AG20443 (cell line): ENCODE measurements at regions not wholly inside any gene's neighbourhood (a gene's known extent, or its start where the extent isn't known, plus 50 kb on each side); places are given as distances from the start of the nearest gene placed in this dataset.

Experiments
- DNase-seq: peaks from one replicate; pipeline ENCODE4 v3.0.0; 2012; ENCODE audit warnings: low spot score, mixed read lengths

DNA sequence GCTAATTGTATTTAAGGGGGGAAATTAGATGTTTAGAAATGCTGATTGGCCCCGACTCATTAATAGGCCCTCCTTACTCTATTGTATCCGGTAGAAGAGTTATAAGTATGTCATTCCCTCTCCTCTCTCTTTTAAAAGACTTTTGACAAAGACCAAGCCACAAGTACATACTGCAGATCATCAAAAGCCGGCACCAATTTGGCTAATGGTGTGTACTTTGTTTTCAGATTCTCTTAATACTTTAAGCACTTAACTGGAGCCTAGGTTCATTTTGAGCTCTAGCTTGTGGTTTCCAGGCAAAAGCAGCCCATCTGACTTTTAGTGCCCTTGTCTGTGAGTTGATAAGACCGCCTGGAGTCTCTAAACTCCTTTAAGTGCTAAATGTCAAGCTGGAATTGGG, 210.0 kb upstream of the LYZL1 start:
- no peak for DNase-seq

DNA sequence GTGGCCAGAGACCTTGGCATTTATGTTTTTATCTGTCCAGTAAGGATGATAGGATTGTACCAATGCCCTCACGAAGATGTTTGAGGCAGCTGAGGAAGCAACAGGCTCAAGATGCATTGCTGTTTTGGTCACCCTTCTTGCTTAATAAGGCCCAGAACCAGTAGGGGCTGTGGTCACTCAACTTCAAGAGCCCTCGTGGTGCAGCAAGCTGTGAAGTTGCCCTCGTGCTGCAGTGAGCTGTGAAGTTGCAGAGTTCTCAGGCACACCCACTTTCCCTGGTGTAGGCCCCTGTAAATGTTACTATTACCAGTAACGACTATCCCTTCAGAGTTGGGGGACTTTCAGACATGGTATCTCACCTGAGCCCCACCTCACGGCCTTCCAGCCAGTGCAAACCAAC, 207.6 kb upstream of the LYZL1 start:
- no peak for DNase-seq

DNA sequence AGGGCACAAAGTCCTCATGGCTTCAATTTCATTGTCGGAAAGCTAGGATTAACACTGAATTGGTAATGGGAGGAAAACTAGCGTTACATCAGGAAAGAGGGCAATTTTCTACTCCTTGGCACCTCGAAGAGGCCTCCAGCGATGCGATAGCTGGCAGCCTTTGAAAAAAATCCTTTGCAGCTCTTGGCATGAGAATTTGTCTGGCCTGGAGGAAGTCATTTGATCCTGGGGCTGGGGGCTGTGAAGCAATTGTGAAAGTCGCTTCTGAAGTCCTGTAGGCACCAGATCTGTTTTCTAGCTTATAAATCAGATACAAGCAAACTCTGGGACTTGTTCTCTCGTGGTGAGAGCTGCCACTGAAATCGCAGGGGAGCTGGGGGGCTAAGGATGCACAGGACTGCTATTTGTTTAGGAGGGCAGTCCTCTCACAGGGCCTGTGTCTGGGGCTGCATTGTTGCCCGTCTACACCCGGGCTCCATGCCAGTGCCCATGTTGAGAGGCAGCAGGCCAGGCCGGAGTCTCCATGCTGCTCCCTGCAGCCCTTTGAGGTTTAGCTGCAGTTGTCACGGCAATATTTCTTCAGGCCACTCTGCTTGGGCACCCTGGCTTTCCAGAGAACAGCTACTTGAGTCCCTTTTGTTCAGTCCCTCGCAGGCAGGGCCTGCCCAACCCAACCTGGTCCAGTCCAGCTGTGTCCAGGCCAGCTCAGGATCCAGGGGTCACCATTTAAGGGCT, 206.8 kb upstream of the LYZL1 start:
- DNase-seq: no peak

DNA sequence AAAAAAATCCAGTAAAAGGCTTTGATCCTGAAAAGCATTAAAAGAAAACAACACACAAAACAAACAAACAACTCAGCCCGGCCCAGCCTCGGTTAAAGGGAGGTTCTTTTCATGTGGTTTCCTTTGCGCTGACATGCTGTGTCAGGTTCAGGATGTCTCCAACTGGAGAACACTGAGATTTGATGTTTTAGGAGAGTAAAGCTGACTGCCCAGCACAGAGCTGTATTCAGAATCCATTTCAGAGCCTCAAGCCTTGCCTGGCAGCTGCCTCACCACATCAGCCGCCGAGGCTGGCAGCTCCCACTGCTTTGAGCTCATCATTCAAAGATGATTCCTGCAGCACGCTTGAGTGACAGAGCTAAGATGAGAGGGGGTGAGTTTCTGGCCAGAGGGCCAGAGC, 205.8 kb upstream of the LYZL1 start:
- no peak for DNase-seq

DNA sequence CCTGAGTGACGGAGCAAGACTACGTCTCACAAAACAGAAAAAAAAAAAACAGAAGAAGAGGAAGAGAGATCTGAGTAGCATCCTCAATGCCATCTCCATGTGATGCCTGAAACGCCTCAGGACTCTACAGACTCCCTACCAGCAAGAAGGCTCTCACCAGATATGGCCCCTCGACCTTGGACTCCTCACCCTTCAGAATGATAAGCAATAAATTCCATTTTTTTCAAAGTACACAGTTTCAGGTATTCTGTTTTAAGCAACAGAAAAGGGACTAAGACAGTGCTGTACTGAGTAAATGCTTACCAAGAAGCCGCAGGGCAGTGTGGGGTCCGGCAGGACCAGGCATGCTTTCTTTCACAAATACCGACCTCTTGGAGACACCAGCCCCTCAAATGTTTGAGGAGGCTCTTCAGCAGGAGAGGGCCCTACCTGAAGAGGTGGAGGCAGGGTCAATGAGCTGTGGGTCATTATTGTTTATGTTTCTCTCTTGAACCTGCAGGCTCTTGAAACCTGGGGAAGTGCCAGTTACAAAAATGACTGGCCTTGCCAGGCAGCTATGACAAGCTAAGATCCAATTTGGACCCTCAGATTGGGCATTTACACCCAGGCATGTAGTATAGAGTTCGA, 204.1 kb upstream of the LYZL1 start:
- DNase-seq: no peak

DNA sequence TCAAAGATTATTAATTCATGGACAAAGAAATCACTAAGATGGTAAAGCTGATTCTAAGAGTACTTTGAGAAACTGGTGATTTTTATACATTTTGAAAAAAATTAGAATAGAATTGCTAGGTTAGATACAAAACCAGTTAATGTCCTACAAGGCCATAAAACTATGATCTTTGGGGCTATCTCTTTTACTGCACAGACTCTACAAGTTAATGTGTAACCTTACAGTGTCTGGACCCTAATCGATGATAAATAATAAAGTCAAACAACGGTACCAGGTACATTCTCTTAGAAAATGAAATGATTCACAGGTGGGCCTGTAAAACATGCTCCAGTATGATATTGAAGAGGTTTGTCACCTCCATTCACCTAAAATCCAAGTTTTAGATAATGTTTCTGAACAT, 199.8 kb upstream of the LYZL1 start:
- no peak for DNase-seq

DNA sequence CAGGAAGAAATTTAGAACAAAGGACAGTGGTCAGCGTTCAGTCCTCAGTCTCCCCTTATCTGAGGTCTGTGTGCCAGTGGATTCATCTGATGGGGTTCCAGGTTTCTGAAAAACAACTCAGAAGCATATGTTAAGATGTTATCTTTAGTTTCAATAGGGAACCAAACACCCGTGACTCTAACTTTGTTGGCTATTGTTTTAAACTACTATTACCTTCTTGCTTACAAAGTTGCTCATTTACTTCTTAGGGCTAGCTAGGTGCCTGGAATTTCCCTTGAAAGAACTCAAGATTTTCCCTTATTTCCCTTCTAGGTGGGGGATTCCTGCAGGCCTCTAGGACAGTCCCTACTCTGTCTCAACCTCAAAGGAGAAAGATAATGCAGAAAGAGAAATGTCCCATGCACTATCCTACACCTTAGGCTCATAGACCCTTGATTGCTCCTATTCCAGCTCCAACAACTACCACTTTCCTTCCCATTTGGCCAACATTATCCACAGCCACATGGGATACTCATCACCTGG, 192.5 kb upstream of the LYZL1 start:
- DNase-seq: no peak

DNA sequence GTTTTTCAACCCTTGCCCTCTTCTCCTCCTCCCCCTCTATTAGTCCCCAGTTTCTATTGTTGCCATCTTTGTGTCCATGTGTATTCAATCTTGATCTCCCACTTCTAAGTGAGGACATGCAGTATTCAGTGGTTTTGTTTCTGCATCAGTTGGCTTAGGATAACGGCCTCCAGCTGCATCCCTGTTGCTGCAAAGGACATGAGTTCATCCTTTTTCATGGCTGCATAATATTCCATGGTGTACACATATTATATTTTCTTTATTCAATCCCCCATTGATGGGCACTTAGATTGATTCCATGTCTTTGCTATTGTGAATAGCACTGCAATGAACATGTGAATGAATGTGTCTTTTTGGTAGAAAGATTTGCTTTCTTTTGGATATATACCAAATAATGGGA, 190.4 kb upstream of the LYZL1 start:
- DNase-seq: no peak

DNA sequence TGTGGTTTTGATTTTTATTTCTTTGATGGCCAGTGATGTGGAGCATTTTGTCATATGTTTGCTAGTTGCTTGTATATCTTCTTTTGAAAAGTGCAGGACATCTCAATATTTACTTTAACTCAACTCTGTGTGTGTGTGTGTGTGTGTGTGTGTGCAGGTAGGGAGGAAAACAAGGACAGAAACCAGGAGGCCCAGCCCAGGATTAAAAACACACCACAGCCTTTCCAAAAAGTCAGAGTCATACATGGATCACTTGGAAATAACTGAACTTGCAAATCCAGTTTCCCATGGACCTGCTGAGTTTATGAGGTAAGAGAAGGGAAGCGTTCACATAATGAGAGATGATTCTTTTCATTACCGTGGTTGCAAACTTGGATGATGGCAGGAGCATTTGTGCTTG, 189.9 kb upstream of the LYZL1 start:
- no peak for DNase-seq

DNA sequence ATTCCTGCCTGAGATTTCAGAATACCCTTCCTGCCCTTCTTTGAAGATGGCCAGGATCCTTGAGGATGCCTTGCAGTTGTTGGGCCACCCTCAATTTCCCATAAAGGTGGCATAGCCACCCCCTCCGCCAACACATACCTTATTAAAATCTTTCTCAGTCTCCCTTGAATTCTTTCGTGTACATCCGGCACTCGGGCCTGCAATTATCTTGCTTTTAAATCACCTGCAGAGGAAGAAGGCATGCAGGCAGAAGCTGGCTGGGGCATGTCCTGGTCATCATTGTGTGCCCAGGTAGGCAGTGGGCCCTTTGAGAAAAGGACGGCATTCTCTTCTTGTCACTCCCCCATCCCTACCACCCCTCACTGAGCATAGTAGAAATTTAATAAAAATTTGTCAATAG, 189.5 kb upstream of the LYZL1 start:
- DNase-seq: no peak

DNA sequence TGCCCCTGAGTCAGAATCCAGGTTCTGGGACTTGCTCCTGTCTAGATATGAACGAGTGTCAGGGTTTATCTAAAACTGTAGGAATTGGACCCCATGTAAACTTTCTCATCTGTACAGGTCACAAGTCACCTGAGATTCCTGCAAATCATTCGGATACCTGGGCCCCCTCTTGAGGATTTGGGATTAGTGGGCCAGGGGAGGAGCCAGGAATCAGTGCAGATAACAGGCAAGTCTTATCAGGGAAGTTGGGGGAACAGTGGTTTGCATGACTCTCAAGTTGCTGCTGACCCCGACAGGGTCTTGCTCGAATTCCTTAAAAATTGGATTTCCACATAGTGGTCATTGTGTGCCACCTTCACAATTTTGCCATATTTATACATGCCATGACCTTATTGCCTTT, 188.4 kb upstream of the LYZL1 start:
- no peak for DNase-seq

DNA sequence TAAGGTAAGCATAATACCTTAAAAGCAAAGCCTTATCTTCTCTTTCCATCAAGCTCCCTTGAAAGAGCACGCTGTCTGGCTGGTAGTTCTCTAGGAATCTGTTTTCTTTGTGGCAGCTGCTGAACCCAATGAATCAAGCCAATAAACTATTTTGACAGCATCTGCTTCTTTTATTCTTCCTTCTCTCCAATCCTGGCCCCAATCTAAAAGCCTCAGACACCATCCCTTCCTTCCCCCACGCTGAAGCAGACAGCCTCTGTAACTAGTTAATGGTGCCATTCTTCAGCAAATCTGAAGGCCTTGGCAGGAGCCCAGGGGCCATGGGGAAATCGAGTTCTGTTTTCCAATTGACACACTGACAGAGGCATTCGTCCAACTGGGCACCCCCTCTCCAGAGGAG, 186.6 kb upstream of the LYZL1 start:
- no peak for DNase-seq

DNA sequence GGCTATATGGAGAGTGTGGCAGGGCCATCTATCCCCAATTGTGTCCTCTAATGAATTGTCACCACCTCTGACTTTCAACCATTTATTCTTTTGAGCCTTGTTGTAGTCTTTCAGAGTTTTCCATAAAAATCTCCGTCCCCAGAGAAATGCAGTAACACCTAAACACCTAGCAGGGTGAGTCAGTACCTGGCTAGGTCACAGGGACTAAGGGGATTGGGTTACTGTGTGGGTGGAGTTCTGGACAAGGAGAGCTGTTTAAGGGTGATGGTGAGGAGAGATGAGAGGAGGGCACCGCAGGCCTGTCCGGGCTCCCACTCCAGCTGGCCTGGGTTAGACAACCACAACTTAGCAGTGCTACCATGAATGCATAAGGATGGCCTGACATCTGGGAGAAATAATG, 186.2 kb upstream of the LYZL1 start:
- DNase-seq: no peak

DNA sequence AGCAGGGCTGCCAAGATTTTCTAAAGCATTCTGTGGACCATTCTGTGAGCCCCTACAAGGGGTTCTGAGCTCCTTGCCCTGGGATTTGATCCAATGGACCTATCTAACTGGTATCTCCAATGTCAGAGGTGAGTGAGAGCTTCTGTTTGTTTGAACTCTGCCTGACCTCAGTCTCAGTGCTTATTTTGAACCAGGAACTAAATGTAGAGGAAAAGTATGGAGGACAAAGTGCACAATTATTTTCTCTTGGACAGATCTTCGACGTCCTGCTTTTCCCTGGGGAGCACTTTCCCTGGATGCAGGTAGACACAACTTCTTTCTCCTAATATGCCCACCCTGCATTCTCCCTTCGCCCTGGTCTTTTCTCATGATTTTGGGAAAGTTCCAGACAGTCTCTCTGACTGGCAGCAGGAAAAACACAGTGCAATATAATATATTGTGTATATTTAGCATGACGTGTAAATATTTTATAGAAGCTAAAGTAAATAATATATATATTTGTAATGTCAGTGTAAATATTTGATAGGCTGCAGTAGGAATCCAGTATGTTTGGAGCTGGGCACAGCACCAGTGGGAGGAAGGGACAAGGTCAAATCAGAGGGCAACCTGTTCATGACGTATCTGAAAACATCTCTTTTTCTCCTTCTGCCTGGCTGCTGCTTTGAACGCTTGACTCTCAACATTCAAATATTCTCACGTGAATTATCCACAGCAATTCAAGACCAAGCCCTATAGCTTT, 184.0 kb upstream of the LYZL1 start:
- no peak for DNase-seq

DNA sequence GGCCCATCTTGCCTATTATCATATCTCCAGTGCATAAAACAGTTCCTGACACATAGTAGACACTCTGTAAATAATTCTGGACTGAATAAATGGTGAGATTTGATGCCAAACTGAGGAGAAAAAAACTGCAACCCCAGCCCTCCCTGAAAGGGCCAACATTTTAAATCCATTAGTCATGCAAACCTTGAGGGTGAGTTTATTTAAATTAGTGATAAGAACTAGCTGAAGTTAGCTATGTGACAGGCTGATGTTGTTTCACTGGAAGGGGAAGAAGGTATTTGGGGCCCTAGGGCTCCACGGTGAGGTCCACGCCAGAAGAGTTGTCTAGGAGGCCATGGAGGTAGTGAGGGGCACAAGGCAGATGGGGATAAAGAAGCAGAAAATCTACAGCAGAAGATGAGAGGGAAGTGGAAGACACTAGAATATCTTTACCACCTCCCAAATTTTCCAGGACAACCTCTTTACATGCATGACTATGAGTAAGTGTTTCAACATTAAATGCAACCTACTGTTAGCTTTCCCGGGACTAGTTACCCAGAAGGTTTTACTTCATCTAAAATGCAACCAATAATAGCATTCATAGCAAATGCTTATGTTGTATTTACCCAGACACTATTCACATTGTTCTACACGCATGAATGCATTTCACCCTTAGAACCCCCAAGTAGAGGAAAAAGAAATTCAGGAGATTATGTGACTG, 183.2 kb upstream of the LYZL1 start:
- DNase-seq: peak; percentile 56

DNA sequence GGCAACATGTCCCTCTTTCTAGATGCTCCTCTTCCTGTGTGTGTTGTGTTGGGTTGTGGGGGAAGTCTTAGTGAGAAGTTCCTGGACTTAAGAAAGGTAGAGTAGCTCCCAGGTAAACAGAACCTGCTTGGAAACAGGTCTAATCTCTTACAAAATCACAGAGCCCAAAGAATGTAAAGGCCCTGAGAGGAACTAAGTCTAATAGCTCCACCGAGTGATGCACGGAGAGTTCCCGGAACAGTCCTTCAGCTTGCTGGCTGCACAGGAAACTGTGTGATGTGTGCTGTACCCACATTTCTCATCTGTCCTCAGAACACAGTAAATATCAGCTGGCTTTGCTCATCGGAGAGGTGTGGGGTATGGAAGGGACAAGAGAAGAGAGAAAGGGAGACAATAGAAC, 182.6 kb upstream of the LYZL1 start:
- DNase-seq: no peak

DNA sequence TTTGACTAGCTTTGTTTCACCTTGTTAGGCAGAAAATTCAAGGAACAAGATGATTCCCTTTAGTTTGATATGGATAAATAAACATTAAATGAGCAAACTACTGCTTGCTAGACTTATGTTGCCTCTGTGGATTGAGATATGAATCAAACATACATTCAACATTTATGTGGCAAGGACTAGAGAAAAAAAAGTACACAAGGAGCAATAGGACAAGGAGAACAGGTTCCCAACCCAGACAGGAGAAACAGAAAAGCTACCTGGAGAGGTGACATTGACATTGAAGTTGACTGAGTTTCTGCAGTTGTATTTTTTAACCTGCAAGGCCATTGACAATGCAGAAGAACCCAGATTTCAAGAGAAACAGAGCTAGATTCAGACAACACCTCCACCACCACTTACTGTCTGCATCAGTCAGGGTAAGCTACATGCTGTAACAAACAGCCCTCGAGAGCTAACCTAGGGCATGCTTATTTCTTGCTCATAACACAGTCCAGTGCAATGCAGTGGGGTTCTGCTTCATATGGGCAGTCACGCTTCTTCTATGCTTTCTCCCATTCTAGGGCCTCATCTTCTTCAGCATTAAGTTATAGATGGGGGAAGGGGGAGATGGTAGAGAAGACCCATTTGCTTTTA, 180.9 kb upstream of the LYZL1 start:
- no peak for DNase-seq

DNA sequence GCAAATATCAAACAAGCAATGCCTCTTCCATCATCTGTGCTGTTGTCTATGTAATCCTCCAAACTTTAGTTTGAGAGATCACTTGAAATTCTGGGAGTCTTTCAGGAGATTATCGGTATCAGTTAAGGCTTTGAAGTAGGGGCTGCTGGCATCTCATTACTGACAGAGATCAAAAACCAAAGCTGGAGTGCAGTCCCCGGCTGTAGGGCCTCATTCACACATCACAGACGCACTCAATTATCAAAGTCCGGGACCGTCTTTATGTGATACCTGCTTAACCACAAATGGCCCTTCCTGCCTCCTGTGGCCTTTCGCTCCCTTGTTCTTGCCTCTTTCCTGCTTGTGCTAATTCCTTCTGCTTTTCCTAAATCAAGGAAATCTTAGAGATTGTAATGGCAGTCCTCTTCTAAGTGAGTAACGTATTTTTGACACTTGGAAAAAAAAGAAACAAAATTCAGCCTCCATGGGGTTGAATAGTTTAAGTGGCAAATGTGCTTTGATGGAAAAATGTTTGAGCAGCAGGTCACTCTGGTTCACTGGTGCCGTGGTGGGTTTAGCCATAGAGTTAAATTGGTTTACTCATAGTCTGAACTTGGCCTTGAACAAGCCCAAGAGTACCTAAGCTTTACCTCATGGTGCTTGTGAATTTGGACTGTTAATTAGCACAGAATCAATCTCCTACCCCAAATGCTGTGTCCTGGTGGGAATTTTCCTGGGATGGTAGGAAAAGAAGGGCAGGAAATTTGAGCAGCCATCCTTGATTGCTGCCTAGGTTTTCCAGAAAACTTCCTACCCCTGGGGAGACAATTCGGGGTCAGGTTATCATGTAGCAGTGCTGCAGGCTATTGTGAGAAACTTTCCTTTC, 178.9 kb upstream of the LYZL1 start:
- DNase-seq: no peak

DNA sequence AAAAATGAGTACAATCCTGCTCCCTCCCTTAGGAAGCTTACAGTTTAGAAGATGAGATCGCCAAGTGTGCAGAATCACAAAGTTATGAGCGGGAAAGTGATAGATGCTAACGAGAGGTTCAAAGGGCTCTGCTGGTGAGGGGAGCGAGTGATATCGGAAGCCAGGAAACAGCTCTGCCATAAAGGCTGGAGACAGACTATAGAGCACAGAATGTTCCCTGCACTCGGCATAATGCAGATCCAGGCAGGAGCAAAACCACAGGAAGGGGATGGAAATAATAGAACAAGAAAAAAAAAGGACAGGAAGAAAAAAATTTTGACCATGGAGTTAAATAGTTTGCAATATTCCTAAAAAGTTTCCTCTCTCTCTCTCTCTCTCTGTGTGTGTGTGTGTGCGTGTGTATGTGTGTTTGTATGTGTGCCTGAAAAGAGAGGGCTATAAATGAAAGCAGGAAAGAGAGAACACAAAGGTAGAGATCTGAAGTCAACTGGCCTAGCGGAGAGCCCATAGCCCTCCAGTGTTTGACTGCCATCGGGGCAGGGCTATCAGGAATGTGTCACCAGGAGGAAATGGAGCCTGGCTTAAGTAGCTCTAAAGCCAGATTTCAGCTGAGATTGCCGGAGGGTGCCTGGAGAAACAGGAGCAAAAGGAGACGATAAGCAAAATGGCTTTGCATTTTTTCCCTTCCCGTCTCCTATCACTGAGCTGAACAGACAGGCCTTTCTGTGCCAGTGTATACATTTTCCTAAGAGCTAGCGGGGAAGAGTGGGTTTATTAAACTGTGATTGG, 175.8 kb upstream of the LYZL1 start:
- DNase-seq: no peak

DNA sequence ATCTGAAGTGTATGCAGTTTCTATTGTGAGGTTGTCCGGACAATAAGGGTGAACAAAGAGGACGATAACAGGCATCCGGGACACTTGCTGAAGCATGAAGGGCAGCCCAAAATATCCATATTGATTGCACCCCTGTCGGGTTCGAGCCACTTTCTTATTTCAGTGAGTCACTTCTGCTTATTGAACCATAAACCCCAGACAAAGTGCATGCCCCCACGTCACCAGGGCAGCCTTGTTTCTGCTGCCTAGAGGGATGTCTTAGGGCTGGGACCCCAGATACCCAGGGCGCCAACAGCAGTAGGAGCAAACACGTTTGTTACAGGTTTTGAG, 175.3 kb upstream of the LYZL1 start:
- DNase-seq: no peak
